Fibroblast of skin of right quadriceps (primary cell): ENCODE measurements at regions not wholly inside any gene's neighbourhood (a gene's known extent, or its start where the extent isn't known, plus 50 kb on each side); places are given as distances from the start of the nearest gene placed in this dataset.

Experiments used
- DNase-seq: peaks from one replicate; pipeline ENCODE4 v3.0.0-alpha.2; 2013

GRCh38 chr9:14031810-14032209, 282.1 kb downstream of the NFIB start:
- peak; percentile 70 for DNase-seq

GRCh38 chr9:14031060-14031414, 282.9 kb downstream of the NFIB start:
- DNase-seq = peak; percentile 83

- peak; percentile 90 for DNase-seq
Measured at GRCh38 chr9:14030375-14031059, 283.4 kb downstream of the NFIB start.

GRCh38 chr9:14029806-14030374, 284.1 kb downstream of the NFIB start:
- peak; percentile 3 for DNase-seq

DNA sequence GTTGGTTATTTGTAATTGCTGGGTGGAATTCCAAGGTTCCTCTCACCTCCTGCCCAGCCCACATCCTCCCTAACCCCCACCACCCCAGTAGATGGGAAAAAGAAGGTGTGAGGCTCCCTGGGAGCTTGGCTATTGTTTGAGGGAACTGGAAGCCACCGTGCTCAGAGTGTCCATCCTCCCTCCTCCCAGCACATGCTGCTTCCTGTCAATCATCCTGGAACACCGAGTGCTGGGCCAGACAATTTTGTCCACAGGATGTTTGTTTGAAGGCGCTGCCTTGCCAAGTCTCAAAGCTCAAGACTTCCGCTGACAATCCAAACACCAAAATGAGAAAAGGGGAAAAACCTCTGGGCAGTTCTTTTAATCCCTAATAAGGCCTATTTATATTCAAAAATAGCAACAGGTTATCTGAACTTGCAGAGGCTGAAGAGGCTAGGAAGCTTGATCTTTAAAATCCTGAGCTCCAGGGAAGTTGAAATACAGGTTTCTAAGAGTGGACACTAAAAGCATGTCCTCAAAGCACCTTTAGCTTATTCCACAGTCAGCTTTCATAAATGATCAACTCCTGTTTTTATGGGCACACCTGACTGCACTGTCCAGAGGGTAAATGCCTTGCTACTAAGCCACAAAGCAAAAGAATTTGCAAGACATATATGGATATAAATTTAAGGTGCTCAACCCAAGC, 286.7 kb downstream of the NFIB start:
- DNase-seq = no peak

- DNase-seq = no peak
Measured at GRCh38 chr9:14025741-14026140, 288.2 kb downstream of the NFIB start.

DNA sequence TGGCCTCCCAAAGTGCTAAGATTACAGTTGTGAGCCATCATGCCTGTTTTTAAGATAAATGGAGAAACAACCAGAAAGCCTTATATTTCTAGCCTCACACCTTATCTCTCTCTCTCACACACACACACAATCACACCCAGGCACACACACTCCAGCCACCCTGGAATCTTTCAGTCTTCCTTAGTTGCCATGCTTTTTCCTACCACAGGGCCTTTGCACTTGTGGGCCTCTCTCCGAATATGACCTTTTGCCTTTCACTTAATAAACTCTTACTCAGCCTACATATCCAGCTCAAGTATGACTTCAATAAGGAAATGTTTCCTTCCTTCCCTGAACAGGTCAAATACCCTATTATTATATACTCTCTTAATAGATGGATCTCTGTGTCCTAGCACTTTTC, 290.7 kb downstream of the NFIB start:
- no peak for DNase-seq

DNA sequence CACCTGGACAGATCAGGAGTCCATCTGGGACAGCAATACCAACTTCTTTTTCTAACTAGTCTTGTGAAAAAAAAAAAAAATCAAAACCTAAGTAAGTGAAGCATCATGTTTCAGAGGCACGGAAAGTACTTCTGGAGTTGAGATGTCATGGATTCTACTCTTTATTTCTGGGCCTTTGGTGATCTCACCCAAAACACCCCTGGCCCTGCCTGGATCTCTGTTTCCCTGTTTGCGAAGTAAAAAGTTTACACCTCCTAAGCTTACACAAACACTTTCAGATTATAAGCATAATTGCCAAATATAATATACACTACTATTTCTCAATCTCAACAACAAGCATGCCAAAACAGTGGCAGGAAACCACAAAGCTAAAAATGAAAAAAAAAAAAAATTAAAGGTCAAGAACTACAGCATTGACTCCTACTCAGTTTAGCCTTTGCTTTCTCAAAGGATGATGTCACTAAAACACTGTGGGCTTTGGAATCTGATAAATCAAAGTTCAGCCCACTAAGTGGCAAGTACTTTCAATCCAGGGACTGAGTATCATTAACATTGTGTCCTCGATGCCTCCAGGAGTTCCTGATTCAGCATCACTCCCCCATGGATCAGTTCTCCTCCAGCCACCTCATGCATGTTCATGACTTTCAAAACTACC, 291.9 kb downstream of the NFIB start:
- DNase-seq = peak; percentile 24

DNA sequence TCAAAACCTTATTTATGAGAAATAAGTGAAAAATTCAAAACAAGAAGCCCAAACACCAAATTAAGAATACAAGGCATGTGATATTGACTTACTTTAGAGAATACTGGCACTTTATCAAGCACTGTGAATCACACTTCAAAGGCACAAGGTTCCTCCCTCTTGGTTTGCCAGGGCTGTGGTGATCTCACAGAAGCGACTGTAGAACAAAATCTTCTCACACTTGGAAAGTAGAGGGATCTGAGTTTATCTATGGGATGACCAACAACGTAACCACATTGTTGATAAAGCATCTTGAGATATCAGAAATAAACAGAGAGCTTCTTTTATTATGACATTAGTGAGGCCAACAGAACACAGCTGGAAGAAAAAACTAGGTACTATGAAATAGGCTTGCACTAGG, 295.9 kb downstream of the NFIB start:
- DNase-seq = peak; percentile 24

DNA sequence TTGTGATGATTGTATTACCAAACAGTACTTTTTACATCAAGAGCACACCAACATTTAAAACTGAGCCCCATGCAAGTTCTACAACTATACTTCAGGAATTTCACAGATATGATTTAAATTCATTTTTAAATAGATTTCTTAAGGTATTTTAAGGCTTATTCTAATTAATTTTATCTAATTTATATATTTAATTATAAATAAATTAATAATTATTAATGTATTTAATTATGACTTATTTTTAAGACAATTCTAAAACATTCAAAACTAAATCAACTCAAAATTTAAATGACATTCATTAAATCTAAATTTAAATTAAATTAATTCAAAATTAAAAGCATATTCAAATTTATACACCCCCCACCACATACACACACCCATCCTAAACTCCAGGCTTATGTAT, 299.2 kb downstream of the NFIB start:
- no peak for DNase-seq

DNA sequence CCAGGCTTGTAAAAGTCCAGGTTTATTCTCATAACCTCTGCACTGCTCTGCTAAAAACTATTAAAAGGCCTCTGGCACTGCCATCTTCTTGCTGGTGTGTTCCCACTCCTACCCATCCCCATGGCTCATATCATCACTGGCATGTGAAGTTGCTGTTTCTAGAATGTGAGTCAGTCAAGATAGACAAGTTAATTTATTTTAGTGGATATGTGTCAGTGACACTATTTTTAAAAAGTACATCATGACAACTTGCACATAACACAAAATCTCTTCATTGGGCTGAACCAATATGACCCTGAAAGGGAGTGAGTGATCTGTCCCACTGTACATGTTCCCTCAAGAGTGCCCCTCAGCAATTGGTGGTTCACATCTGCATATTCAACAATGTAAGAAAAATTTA, 299.7 kb downstream of the NFIB start:
- DNase-seq = no peak

GRCh38 chr9:14011799-14012560, 302.0 kb downstream of the NFIB start:
- DNase-seq = no peak

GRCh38 chr9:14007190-14007769, 306.7 kb downstream of the NFIB start:
- no peak for DNase-seq

GRCh38 chr9:14006386-14007187, 307.4 kb downstream of the NFIB start:
- DNase-seq = peak; percentile 18

DNA sequence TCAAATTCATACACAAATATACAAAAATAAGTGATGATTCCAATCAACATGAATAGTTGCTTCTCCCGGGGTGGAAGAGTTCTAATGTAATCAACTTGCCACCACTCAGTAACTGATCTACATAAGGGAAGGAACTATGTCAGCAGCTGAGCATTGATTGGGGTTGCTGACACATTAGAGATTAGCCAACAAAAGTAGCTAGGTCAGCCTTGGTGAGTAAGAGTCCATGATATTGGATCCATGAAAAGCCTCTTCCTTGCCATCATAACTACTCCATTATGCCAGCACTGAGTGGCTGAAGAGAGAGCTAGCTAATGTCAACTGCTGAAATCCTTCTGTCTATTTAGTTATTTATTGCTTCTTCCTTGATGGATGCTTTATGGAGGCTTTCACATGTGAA, 309.8 kb downstream of the NFIB start:
- DNase-seq = no peak

- DNase-seq = no peak
Measured at GRCh38 chr9:13994240-13994639, 319.7 kb downstream of the NFIB start.

DNA sequence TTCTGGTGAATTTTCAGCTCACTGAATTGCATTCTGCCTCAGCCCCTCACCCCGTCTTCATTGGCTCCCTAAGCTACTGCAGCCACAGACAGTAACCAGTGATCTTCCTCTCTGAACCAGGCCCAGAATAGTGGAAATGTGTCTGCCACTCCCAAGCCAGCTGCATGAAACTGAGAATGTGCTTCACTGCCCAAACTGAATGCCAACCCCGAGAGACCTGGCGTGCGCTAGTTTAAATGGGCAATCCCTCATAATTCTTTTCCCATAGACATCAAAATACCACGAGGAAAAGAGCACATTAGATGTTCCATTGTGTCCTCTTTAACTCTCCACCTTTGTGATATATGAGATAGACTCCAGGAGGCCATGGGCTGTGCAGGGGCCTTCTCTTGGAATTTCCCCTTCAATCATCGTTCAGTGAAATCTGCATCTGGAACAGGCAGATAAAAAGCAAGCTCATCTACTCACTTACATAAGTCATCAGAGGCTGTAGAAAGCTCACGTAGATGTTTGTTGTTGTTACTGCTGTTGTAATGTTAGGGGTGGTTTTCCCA, 320.2 kb downstream of the NFIB start:
- DNase-seq = no peak

DNA sequence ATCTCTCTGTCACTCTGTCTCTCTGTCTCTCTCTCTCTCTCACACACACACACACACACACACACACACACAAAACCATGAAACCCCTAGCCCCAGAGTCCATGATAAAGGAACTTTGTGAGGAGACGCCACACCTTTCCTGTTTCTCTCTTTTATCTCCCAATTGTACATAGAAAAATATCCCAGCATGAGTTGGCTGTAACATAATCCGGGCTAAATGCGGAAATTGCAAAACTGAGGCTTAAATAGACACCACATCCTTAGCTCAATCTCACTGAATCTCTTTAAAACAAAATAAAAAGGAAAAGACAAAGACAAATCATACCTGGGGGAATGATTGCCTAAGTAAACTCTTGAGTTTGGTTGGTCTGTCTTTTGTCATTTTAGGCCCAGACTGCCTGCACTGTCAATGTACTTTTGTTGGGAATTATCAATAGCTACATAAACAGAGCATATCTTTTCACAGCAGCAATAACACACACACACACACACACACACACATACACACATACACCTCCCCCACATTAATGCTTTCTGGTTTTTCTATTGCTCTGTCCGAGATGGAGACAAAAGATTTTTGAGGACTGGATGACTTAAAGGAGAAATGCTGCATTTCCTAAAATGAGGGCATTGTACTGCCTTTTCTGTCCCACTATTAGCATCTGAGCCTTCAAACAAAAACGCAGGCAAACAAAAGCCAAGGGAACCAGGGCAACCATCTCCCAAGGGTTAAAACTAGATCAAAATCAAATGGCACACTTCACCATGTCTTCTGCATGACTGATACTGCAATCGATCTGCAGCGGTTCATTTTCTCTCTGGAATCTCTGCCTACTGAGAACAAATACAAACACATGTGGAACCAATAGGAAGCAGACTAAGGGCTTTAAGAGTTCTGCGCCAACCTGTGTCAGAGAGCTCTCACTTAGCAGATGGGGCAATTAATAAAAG, 321.5 kb downstream of the NFIB start:
- DNase-seq = no peak

DNA sequence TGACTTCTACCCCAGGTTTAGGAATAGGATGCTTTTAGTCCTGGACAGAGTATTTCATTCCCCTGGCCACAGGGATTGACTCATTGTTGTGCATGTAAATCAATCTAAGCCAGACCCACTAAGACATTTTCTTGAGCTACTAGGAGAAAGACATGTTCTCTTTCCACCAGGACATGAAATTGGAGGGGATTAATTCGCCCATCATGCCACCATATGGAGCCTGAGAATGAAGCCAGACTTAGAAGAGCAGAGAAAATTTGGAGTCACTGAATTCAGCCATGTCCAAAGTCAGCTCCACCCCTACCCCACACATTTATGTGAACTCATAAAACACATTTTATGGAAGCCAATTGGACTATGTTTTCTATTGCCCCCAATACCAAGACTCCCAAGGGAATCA, 322.5 kb downstream of the NFIB start:
- no peak for DNase-seq

DNA sequence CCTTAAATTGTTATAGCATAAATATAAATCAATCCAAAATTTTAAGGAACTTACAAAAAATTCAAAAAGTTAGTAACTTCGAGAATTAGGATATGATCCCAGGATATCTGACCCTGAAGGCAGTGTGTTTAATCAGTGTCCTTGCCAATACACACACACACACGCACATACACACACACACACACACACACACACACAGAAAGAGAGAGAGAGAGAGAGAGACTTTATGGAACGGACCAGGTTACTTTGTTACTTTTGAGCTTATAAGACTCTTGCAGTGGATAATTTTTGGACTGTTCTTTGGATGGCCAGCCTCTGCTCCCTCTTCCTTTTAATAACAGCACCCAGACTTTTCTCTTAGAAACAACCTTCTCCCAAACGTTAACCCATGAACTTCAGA, 322.9 kb downstream of the NFIB start:
- no peak for DNase-seq
